Adrenal gland (tissue), 9 donors: ENCODE measurements at regions not wholly inside any gene's neighbourhood (a gene's known extent, or its start where the extent isn't known, plus 50 kb on each side); places are given as distances from the start of the nearest gene placed in this dataset.

ENCODE experiments used
- DNase-seq, 7 donors: peaks; one replicate each; pipeline ENCODE4 v3.0.0-alpha.2; 2019 to 2020
- H3K27ac ChIP-seq, 5 donors: fragments of 200-600 bp; sonication (generic) in 4 of 5; 1 replicate in 3 of 5; 2 replicates in 2 of 5; pipeline versions ENCODE4 v1.5.1 to v1.8.0; 2016 to 2020; ENCODE audit warnings: mild to moderate bottlenecking in 1 of 5
- H3K27me3 ChIP-seq: fragments of 200-600 bp; 2 replicates; pipeline ENCODE4 v1.8.0; 2021
- H3K36me3 ChIP-seq, 2 donors: fragments of 200-600 bp; replicated peaks in 1 of 2; 1 replicate in 1 of 2; 2 replicates in 1 of 2; pipeline versions ENCODE4 v1.5.1 to v1.8.0; 2018 to 2022
- H3K4me1 ChIP-seq, 2 donors: fragments of 200-600 bp; replicated peaks in 1 of 2; 1 replicate in 1 of 2; 2 replicates in 1 of 2; pipeline versions ENCODE4 v1.5.1 to v1.8.0; 2018 to 2021
- H3K4me3 ChIP-seq, 4 donors: fragments of 200-600 bp; sonication (generic) in 3 of 4; one replicate each; pipeline ENCODE4 v1.5.1; 2016 to 2018
- H3K9me3 ChIP-seq, 3 donors: fragments of 200-600 bp; sonication (generic) in 1 of 3; replicated peaks in 1 of 3; 1 replicate in 2 of 3; 2 replicates in 1 of 3; pipeline versions ENCODE4 v1.5.1 to v1.8.0; 2016 to 2021
- CTCF ChIP-seq, 6 experiments: fragments of 450-650 bp in 4 of 6; fragments of 200-600 bp in 2 of 6; sonication (generic) in 1 of 6; IDR thresholded peaks; 1 replicate in 5 of 6; 2 replicates in 1 of 6; pipeline versions ENCODE4 v1.5.1 to v1.8.0; 2016 to 2021; ENCODE audit warnings: antibody characterized with exemption in 6 of 6, mild to moderate bottlenecking in 2 of 6, moderate library complexity in 1 of 6
- POLR2A ChIP-seq, 2 donors: fragments of 450-650 bp; IDR thresholded peaks; one replicate each; pipeline ENCODE4 v1.6.1; 2017; ENCODE audit warnings: antibody characterized with exemption in 2 of 2, mild to moderate bottlenecking in 2 of 2, moderate library complexity in 1 of 2
- WGBS, 4 donors: extraction: QIAGEN DNeasy Blood & Tissue Kit in 2 of 4; methylation state at CpG; one replicate each; pipeline versions ENCODE4 v1.1.5 to v1.1.7; 2013 to 2017; 5-methylcytosine and 5-hydroxymethylcytosine counted together
- intact Hi-C, 2 donors: fragments of 100-400 bp; cut with DNase I; formaldehyde crosslinking; loops; one replicate each; pipeline versions ENCODE4 v1.14.1 to v1.15.0; 2022 to 2023
- donor health status: healthy with polysubstance abuse.
- donor health status: Bipolar disorder and iron deficiency.
- donor health status: DM: yes; HTN: yes; CAD: no.
- donor health status: DM: no; HTN: no; CAD: no.
- donor health status: DM: no; HTN: no; CAD: no.

GRCh38 chr5:2203774-2204173, 321.0 kb upstream of the IRX4 start:
- no peak for DNase-seq
- intact Hi-C loops, result no loop called here
- no peaks in the 10 kb centered on the region for H3K4me1 ChIP-seq
- H3K9me3 ChIP-seq, result no peaks in the 10 kb centered on the region
- TF ChIP-seq CTCF (IDR thresholded peaks at IDR 0.05), result no peak
- no peak for TF ChIP-seq POLR2A (IDR thresholded peaks at IDR 0.05)
- H3K4me3 ChIP-seq, result no peak overlapping the region
- H3K36me3 ChIP-seq, result no peaks in the 10 kb centered on the region
- no peaks in the 10 kb centered on the region for H3K27me3 ChIP-seq
- WGBS, 4 donors, result 56 to 74% (median 61%) methylated on average over 3 of the region's 3 CpGs
- H3K27ac ChIP-seq, result no peak overlapping the region

GRCh38 chr5:2201832-2202231, 319.1 kb upstream of the IRX4 start:
- DNase-seq, result peak in 1 of 7 donors; percentile 17
- TF ChIP-seq POLR2A (IDR thresholded peaks at IDR 0.05), result no peak
- no peak for TF ChIP-seq CTCF (IDR thresholded peaks at IDR 0.05)
- Histone ChIP-seq H3K4me3 (no peak overlapping the region), H3K9me3 (no peaks in the 10 kb centered on the region), H3K4me1 (no peaks in the 10 kb centered on the region), H3K27me3 (no peaks in the 10 kb centered on the region), H3K27ac (no peak overlapping the region), H3K36me3 (no peaks in the 10 kb centered on the region)
- intact Hi-C loops, result no loop called here
- whole genome bisulfite sequencing, 4 donors, result 77 to 87% (median 81%) methylated on average over 9 of the region's 9 CpGs

GRCh38 chr5:2201421-2201820, 318.7 kb upstream of the IRX4 start:
- no peak for DNase-seq
- intact Hi-C loops, result no loop called here
- 55 to 74% (median 71%) methylated on average over 2 of the region's 2 CpGs for WGBS, 4 donors
- no peak overlapping the region for H3K4me3 ChIP-seq
- H3K36me3 ChIP-seq, result no peaks in the 10 kb centered on the region
- TF ChIP-seq CTCF (IDR thresholded peaks at IDR 0.05) (no peak), POLR2A (IDR thresholded peaks at IDR 0.05) (no peak)
- H3K9me3 ChIP-seq, result no peaks in the 10 kb centered on the region
- no peaks in the 10 kb centered on the region for H3K4me1 ChIP-seq
- H3K27ac ChIP-seq, result no peak overlapping the region
- H3K27me3 ChIP-seq, result no peaks in the 10 kb centered on the region

- H3K36me3 ChIP-seq, result no peaks in the 10 kb centered on the region
- no peaks in the 10 kb centered on the region for H3K9me3 ChIP-seq
- H3K27me3 ChIP-seq, result no peaks in the 10 kb centered on the region
- WGBS, 4 donors, result 64 to 69% (median 66%) methylated on average over 5 of the region's 5 CpGs
- no peak overlapping the region for H3K27ac ChIP-seq
- TF ChIP-seq POLR2A (IDR thresholded peaks at IDR 0.05), result no peak
- TF ChIP-seq CTCF (IDR thresholded peaks at IDR 0.05), result no peak
- H3K4me1 ChIP-seq, result no peaks in the 10 kb centered on the region
- H3K4me3 ChIP-seq, result no peak overlapping the region
- intact Hi-C loops, result no loop called here
- peak in 1 of 7 donors; percentile 20 for DNase-seq
Observed at GRCh38 chr5:2201011-2201410, 318.3 kb upstream of the IRX4 start.
